Erythroblast (primary cell): ENCODE measurements at regions not wholly inside any gene's neighbourhood (a gene's known extent, or its start where the extent isn't known, plus 50 kb on each side); places are given as distances from the start of the nearest gene placed in this dataset.

Experiments
- GATA1 ChIP-seq: IDR thresholded peaks from 2 replicates; pipeline ENCODE4 v1.6.1; 2011; ENCODE audit warnings: low read depth, mild to moderate bottlenecking, control low read depth, low read length, moderate library complexity
- POLR2A ChIP-seq: IDR thresholded peaks from 2 replicates; pipeline ENCODE4 v1.6.1; 2011; ENCODE audit warnings: mild to moderate bottlenecking, low read length

- TF ChIP-seq POLR2A (no peak), GATA1 (no peak)
Measured at GRCh38 chr7:131183611-131184119, 144.0 kb upstream of the MKLN1 start.
